HG03095 (cell line): ENCODE measurements at regions not wholly inside any gene's neighbourhood (a gene's known extent, or its start where the extent isn't known, plus 50 kb on each side); places are given as distances from the start of the nearest gene placed in this dataset.
"Not testable (repeated sequence)": the region's sequence is repeated elsewhere in the genome, so short reads cannot be mapped to it uniquely, and the experiment has no call there.

Source experiments
- ATAC-seq: cut with Tn5 transposase; IDR thresholded peaks from one replicate; pipeline ENCODE4 v1.9.1; 2021; ENCODE audit warnings: moderate library complexity; ENCODE audit not compliant: unreplicated experiment

GRCh38 chr4:179164267-179164999, 1722.2 kb upstream of the AGA start:
- ATAC-seq, result no peak

- ATAC-seq, result no peak
Observed at GRCh38 chr4:179165000-179165738, 1722.9 kb upstream of the AGA start.

GRCh38 chr4:179165862-179166261, 1723.6 kb upstream of the AGA start:
- ATAC-seq, result no peak

GRCh38 chr4:179170308-179170707, 1728.1 kb upstream of the AGA start:
- ATAC-seq, result not testable (repeated sequence)

GRCh38 chr4:179182741-179183140, 1740.5 kb upstream of the AGA start:
- ATAC-seq, result no peak

GRCh38 chr4:179195887-179196286, 1753.7 kb upstream of the AGA start:
- ATAC-seq, result no peak

- ATAC-seq, result no peak
Observed at GRCh38 chr4:179196511-179196910, 1754.3 kb upstream of the AGA start.

GRCh38 chr4:179200681-179201080, 1758.4 kb upstream of the AGA start:
- ATAC-seq, result no peak

- no peak for ATAC-seq
Observed at GRCh38 chr4:179225594-179225993, 1783.4 kb upstream of the AGA start.

GRCh38 chr4:179248821-179249220, 1806.6 kb upstream of the AGA start:
- no peak for ATAC-seq

GRCh38 chr4:179268791-179269190, 1826.6 kb upstream of the AGA start:
- ATAC-seq, result no peak

- ATAC-seq, result no peak
Observed at GRCh38 chr4:179272282-179272681, 1830.0 kb upstream of the AGA start.

- ATAC-seq, result no peak
Observed at GRCh38 chr4:179278647-179279046, 1836.4 kb upstream of the AGA start.

GRCh38 chr4:179285696-179286095, 1843.5 kb upstream of the AGA start:
- ATAC-seq, result no peak

- ATAC-seq, result no peak
Observed at GRCh38 chr4:179291657-179292056, 1849.4 kb upstream of the AGA start.

GRCh38 chr4:179292468-179292867, 1850.2 kb upstream of the AGA start:
- ATAC-seq, result no peak

- peak; percentile 91 for ATAC-seq
Observed at GRCh38 chr4:179307297-179308136, 1865.3 kb upstream of the AGA start.

GRCh38 chr4:179313823-179314222, 1871.6 kb upstream of the AGA start:
- no peak for ATAC-seq

GRCh38 chr4:179325181-179325580, 1882.9 kb upstream of the AGA start:
- ATAC-seq, result no peak

- no peak for ATAC-seq
Observed at GRCh38 chr4:179328627-179329026, 1886.4 kb upstream of the AGA start.

GRCh38 chr4:179331362-179331761, 1889.1 kb upstream of the AGA start:
- no peak for ATAC-seq

- ATAC-seq, result no peak
Observed at GRCh38 chr4:179344861-179345260, 1902.6 kb upstream of the AGA start.
